Superior temporal gyrus (tissue), 1 donor: ENCODE measurements at regions not wholly inside any gene's neighbourhood (a gene's known extent, or its start where the extent isn't known, plus 50 kb on each side); places are given as distances from the start of the nearest gene placed in this dataset.

Experiments used
- DNase-seq: peaks from one replicate; pipeline ENCODE4 v3.0.0-alpha.2; 2016; ENCODE audit errors: extremely low spot score

DNA sequence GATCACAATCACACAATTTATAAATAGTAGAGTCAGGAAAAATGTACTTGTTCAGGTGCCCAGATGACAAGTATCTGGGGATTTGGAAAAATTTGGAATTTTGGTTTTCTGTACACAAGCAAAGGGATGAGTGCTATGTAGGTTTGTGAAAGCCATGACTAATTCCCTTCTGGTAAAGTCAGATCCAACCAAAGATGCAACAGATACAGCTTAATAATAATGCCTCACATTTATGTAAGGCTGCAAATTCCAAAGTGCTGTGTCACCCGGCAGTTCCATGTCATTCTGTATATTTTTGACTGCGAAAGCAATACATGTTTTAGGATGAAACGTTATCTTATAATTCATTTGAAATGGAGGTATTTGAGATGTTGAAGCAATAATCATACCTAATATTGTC lies 102.7 kb upstream of the AGBL1 start:
- DNase-seq = no peak

DNA sequence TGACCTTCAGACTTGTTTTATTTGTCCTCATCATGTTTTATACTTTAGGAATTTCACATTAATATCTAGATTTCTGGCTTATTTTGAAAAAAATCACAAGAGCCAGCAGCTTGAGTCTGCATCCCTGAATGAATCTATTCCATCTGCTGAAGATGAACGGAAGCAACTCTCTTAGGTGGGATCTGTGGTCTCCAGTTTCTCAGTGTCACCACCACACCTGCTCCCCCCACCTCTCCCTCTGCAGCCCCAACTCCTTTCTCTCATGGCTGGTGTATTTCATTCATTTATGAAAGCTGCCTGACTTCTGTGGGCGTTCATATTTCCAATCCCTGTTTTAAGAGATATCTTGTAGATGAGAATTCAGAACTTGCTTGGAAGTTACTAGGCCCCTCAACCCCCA lies 102.1 kb upstream of the AGBL1 start:
- DNase-seq = no peak

DNA sequence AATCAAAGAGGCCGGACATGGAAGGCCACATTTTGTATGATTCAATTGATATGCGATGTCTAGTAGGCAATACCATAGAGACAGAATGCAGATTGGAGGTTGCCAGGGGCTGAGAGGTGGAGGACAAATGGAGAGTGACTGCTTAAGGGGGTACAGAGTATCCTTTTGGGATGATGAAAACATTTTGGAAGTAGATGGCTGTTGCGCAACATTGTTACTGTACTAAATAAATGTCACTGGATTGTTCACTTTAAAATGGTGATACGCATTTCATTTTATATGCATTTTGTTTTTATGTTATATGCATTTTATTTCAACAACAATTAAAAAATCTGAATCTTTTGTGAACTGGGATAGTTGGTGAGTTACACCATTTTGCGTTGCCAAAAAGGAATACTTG lies 99.7 kb upstream of the AGBL1 start:
- DNase-seq = no peak

- DNase-seq = no peak
Observed at GRCh38 chr15:85980946-85981345, 98.7 kb upstream of the AGBL1 start.

DNA sequence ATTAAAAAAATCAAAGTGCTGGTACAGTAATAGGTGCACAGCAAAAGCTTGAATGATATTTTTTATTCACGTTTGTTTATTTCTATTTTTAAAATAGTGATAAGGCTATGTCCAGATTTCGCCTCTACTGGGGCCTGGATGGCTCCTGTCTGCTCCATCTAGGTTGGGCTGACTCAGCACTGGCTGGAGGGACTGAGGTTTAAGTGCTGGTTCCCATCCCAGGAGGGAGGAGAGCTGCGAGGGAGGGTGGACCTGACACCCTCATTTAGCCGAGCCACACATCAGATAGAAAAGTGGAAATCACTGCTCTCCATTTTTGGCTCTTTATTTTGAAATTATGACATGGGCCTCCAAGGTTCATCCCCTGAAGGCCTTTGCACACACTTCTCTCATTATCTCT lies 95.4 kb upstream of the AGBL1 start:
- no peak for DNase-seq

DNA sequence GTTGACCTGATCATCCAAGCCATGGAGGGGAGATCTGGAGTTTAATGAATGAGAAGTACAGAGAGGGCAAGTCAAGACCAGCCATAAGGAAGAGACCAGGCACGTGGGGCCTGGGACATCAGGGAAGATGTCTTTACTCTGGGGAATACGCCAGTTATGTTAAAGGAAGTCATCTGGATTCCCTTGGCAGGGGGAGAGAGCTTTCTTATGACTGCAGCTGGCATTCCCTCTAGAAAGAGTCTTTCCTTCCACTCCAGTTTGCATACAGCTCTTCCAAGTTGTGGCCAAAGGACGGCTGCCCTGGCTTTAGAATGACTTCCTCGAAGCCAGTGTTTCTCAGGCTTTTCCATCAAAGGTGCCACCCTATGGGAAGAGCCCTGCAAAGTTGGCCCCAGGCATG lies 93.6 kb upstream of the AGBL1 start:
- DNase-seq = no peak

DNA sequence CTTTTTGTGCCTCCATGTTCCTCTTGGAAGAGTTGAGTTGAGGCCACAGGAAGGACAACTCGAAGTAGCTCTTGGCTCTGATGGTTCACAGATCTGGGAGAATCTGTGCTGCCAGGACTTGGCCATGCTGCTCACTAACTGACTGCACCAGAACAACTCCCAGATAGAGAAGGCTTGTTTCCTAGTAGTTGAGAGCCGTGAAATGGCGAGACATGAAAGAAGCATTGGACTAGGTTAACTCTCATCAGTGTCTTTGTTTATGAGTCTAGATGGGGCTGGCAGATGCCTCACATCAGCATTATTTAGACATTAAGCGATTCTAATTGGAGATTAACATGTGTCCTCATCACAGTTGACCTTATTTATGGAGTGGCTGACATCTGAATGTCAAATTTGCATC lies 92.9 kb upstream of the AGBL1 start:
- DNase-seq = no peak

DNA sequence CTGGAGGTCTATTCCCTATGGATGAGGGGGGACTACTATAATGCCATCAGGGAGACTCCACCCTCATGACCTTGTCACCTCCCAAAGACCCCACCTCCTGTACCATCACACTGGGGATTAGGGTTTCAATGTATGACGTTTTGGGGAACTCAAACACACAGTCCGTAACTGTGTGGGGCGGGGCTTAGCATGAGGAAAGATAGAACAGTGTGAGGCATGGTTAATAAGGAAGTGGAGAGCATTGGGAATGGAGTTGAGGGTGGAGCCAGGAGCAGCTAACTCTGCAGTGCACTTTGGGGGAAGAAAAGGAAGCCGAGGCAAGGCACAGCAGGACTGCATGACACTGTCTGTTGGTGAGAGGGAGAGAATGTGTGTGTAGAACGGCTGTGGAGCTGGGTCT lies 90.9 kb upstream of the AGBL1 start:
- no peak for DNase-seq

- no peak for DNase-seq
Observed at GRCh38 chr15:85992224-85992623, 87.4 kb upstream of the AGBL1 start.

DNA sequence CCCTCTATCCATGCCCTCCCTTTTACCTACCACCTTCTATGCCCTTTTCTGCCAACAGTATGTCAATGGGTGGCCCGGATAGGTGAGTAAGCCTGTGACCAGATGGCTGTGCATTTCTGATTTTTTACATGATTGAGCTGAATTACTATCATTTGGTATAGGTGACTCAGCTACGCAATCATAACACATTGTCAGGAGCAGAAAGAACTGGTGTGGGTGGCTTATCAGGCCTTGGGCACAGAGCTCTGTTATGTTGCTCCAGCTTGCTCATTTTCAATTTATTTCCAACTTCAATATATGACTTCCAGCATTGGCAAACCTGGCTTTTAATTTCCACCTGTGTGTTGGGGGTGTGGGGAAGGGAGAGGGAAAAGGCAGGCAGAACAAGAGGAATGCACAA lies 86.6 kb upstream of the AGBL1 start:
- no peak for DNase-seq

DNA sequence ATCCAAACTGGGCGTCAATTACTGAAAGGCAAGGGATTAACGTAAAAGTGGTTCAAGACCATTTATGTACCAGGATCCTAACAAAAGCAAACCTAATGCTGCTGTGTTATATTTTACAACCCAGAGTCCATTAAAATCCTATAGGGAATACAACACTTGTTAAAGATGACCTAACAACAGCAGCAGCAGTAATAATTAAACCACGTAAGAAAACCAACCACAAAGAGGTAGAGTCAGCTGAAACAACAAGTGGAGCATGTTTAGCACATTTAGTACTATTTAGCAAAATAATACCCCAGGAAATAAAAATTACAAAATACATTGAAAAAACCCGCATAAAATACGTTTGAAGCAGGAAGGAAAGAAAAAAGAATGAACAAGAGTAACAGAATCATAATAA lies 82.1 kb upstream of the AGBL1 start:
- DNase-seq = no peak

DNA sequence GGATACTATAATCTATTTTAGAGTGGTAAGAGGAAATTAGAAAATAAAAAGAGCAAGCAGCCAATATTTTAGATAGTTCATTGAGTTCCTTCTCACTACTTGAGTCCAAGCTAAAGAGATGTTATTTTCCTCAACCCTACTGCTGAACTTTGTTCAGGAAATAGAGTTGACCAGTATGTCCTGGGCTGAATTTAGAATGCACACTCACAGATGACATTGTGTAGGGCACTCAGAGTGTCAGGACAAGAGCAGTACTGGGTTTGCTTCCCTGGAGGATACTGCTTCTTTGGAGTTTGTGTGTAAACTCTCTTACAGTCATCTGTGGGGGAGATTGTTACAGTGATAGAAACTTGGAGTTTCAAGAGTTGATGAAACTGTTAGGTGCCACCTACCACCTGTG lies 80.0 kb upstream of the AGBL1 start:
- DNase-seq = no peak

- DNase-seq = no peak
Observed at GRCh38 chr15:86001200-86001599, 78.5 kb upstream of the AGBL1 start.

GRCh38 chr15:86002444-86002843 lies 77.2 kb upstream of the AGBL1 start:
- DNase-seq = no peak

GRCh38 chr15:86004061-86004460 lies 75.6 kb upstream of the AGBL1 start:
- no peak for DNase-seq

DNA sequence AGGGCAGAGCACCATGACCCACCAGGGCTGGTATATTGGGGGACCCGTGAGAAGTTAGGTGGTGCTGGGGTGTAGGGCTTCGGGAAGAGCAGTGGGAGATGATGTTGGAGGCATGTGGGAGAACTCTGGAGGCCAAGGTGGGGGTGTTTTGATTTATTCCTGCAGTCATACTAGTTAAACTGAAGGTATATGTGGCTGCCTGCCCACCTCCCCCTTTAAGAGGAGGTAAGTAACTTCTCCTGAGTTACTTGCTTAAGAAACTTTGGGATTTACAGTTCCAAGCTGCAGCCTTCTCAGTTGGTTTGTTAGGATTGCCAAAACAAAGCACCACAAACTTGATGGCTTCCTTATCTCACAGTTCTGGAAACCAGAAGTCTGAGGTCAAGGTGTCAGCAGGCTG lies 73.1 kb upstream of the AGBL1 start:
- DNase-seq = no peak

DNA sequence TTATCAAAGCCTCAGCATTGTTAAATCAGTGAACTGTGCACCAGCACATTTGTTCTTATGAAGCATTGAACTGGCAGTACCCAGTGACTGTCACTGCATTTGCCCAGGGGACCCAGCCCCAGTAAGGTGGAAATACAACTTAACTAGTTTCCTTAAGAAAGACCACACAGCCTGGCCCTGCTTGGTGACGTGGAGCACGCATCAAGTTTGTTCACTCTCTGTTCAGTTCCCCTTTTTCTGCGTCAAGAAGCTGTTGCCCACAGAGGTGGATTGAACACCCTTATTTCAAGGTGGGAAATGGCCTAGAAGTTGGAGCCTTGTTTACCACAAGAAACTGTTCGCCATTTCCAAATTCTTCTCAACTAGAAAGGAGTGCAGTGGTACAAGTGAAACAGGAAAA lies 69.9 kb upstream of the AGBL1 start:
- DNase-seq = no peak

DNA sequence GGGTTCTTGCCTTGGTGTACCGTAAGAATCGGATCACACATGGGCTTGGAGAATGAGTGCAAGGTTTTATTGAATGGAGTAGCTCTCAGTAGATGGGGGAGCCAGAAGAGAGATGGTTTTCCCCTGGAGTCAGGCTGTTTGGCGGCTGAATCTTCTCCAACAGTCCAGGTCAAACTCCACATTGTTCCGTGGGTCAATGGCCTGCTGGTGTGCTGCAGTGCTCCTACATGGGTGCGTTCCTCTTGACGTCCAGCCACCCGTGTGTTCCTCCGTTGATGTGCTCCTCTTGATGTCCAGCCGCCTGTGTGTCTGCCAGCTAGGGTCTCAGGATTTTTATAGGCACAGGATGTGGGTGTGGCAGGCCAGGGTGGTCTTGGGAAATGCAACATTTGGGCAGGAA lies 69.3 kb upstream of the AGBL1 start:
- no peak for DNase-seq

DNA sequence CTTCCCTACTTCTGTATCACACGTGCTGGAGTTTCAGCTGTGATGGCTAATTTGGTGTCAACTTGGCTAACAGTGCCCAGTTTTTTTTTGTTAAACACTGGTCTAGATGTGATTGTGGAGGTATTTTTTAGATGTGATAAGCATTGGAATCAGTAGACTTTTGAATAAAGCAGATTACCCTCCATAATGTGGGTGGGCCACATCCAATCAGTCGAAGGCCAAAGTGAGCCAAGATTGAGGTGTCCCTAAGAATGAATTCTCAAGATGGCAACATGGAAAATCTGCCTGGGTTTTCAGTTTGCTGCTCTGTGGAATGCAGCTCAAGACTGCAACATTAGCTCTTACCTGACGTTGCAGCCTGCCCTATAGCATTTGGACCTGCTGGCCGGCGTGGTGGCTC lies 68.8 kb upstream of the AGBL1 start:
- DNase-seq = no peak

GRCh38 chr15:86014016-86014415 lies 65.7 kb upstream of the AGBL1 start:
- no peak for DNase-seq

DNA sequence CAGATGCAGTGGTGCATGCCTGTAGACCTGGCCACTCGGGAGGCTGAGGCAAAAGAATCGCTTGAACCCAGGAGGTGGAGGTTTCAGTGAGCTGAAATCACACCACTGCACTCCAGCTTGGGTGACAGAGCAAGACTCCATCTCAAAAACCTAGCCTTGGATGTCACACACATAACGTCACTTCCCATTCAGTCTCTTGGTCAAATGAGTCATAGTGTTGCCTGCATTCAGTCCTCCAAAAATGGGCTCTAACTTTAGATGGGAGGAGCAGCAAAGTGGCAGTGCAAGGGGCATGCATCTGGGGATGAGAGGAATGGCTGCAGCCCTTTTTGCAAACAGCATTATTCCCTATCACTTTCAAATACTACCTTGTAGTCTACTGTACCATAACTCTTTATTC lies 62.9 kb upstream of the AGBL1 start:
- DNase-seq = no peak

DNA sequence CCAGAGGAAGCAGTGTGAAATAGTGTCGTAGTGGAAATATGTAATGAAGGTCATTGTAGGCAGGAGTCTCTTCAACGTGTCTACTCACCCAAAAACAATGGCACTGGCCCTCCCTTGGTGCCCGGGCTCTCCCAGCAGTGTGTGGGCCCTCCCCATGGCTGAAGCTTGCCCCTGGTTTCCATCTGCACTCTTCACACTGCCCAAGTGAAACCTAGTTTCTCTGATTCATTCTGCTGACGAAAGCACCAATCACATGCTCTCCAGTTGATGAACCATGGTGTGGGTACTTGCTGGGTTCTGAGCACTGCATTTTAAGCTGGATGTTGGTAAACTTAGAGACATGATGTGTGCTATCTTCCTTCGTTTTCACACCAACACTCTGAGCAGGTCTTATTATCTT lies 61.0 kb upstream of the AGBL1 start:
- no peak for DNase-seq

GRCh38 chr15:86021281-86022264 lies 58.1 kb upstream of the AGBL1 start:
- no peak for DNase-seq

DNA sequence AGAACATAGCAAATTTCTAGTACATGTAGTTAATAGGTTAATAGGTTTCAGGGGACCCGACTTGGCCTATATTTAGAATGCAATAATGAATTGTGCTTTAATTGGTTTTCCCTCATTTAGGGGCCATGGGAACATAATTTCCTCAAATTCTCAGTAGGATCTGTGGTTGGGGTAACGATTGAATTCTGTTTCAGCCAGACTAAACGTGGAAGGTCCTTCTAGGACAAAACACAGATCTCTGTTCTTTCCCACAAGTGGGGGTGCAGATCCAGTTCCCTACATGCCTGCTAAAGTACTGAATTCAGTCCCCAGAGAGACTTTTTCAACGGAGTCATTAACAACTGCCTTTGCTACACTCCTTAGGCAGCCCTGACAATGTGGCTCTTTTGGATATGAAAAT lies 50.7 kb upstream of the AGBL1 start:
- DNase-seq = no peak
